ENCODE measurements at regions not wholly inside any gene's neighbourhood (a gene's known extent, or its start where the extent isn't known, plus 50 kb on each side); places are given as distances from the start of the nearest gene placed in this dataset.

DNA sequence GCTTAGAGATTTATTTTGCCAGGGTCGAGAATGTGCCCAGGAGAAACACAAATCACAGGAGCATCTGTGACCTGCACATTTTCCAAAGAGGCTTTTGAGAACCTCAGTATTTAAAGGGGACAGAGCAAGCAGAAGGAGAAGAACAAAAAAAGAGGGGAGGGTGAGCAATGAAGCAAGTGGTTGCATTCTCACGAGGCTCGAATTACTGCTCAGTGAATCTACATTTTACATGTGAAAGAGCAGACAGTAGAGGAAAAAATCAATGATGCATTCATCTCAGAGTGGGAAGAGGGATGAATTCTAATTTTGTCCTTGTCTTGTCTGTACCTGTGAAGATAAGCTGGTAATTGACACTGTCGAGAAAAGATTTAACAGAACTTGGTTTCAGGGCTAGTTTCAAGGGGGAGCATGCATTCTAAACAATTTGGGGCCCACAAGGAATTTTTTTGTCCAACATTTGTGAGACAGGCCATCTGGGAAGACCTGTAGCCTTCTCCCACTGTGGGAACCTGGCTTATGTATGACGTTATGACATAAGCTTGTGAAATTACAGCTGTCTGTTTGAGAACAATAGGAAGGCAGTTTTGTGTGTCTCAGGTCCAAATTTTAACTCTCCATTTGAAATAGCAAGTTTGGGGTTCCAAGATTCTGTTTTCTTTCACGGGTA is 855.1 kb downstream of the SLITRK5 start:
- TF ChIP-seq, protein P1, sequence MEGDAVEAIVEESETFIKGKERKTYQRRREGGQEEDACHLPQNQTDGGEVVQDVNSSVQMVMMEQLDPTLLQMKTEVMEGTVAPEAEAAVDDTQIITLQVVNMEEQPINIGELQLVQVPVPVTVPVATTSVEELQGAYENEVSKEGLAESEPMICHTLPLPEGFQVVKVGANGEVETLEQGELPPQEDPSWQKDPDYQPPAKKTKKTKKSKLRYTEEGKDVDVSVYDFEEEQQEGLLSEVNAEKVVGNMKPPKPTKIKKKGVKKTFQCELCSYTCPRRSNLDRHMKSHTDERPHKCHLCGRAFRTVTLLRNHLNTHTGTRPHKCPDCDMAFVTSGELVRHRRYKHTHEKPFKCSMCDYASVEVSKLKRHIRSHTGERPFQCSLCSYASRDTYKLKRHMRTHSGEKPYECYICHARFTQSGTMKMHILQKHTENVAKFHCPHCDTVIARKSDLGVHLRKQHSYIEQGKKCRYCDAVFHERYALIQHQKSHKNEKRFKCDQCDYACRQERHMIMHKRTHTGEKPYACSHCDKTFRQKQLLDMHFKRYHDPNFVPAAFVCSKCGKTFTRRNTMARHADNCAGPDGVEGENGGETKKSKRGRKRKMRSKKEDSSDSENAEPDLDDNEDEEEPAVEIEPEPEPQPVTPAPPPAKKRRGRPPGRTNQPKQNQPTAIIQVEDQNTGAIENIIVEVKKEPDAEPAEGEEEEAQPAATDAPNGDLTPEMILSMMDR (IDR thresholded peaks at IDR 0.05; ENCODE audit: low read depth, low read length): no peak
- no peak overlapping the region for H3K4me3 ChIP-seq (ENCODE audit: low read depth, low read length)
- DNase-seq (ENCODE audit: low read depth, low spot score): no peak
- in situ Hi-C loops (cut with HindIII; ENCODE audit: low sequenced_read_pairs): no loop called here

DNA sequence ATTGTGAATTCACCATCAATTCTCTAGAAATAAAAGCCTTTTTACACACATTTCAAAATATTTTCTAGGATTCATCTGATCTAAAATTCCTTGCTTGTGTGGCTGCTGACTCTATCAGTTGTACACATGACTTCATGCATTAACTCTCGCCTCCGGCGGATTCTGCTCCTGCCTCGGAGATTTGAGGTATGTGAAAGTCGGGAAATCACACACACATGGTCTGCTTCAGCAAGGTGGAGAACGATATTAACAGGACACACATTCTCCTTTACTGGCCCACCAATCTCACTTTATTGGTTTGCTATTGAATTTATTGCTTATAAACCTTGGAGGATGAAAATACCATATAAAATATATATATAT is 855.7 kb downstream of the SLITRK5 start:
- TF ChIP-seq, protein P1 (IDR thresholded peaks at IDR 0.05; ENCODE audit: low read depth, low read length): no peak
- no peak for DNase-seq (ENCODE audit: low read depth, low spot score)
- in situ Hi-C loops (cut with HindIII; ENCODE audit: low sequenced_read_pairs): no loop called here
- H3K4me3 ChIP-seq (ENCODE audit: low read depth, low read length): no peak overlapping the region

DNA sequence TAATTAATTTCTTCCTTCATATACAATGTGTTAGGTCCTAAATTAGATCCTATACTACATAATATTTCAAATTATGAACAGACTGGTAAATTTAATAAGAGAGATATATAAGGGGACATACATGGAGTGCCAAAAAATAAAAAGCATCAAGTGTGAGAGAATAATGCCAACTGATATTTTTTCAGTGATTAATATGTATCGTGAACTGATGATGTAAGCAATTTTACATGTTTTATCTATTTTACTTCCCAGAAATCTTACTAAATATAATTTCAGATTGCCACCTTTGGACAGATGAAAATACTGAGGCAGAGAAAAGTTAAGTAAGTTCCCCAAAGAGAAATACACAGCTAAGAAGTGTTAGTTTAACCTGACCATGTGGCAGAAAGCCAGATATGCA is 870.8 kb downstream of the SLITRK5 start:
- DNase-seq (ENCODE audit: low read depth, low spot score): no peak
- TF ChIP-seq, protein P1 (IDR thresholded peaks at IDR 0.05; ENCODE audit: low read depth, low read length): no peak
- no peak overlapping the region for H3K4me3 ChIP-seq (ENCODE audit: low read depth, low read length)
- in situ Hi-C loops (cut with HindIII; ENCODE audit: low sequenced_read_pairs): no loop called here

DNA sequence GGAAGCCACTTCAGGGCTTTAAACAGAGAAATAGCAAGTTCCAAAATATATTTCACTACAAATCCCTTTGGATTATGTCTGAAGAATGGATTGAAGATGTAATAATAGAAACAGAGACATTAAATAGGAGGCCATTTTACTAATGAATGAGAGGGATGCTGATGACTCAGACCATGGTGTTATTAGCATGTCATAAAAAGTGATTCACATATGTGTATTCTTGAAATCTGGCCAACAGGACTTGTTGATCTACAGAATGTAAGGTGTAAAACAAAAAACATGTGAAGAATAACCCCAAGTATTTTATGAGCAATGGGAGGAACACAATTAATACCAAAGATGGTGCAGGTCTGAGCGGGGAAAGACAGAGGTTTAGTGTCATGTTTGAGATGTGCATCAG is 873.7 kb downstream of the SLITRK5 start:
- H3K4me3 ChIP-seq (ENCODE audit: low read depth, low read length): no peak overlapping the region
- TF ChIP-seq, protein P1 (IDR thresholded peaks at IDR 0.05; ENCODE audit: low read depth, low read length): no peak
- no peak for DNase-seq (ENCODE audit: low read depth, low spot score)
- in situ Hi-C loops (cut with HindIII; ENCODE audit: low sequenced_read_pairs): no loop called here

DNA sequence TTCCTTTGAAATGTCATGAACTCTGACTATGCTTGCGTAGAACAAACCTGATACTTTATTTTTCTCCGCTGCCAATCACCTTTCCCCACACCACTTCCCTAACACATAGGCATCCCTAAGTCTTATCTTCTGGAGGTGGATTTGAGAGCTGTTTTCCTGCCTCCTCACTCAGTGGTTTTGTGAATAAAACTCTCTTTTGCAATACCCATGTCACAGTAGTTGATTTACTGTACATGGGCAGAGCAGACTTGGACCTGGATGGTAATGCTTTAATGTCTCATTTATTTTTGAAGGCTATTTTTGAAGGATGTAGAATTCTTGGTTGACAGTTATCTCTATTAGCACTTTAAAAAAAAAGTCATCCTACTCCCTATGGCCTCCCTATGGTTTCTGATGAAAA is 881.8 kb downstream of the SLITRK5 start:
- no peak for DNase-seq (ENCODE audit: low read depth, low spot score)
- no peak overlapping the region for H3K4me3 ChIP-seq (ENCODE audit: low read depth, low read length)
- in situ Hi-C loops (cut with HindIII; ENCODE audit: low sequenced_read_pairs): no loop called here
- TF ChIP-seq, protein P1 (IDR thresholded peaks at IDR 0.05; ENCODE audit: low read depth, low read length): no peak

DNA sequence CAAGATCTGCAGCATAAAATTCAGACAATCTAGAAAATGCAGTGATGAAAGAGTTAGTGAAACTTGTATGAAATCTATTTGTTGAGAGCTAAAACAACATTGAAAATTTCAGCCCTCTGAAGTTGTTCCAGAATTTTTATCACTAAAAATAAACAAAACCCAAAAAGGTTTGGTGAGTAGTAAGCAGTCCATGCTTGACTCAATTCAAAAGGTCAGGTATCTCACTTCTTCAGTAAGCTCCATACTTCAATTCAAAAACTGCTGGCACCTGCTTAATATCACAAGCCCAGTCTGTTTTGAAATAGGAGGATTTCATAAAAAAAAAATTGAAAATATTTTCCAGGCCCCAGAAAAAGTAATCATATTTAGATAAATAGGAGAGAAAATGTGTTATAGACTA is 894.4 kb downstream of the SLITRK5 start:
- H3K4me3 ChIP-seq (ENCODE audit: low read depth, low read length): no peak overlapping the region
- TF ChIP-seq, protein P1 (IDR thresholded peaks at IDR 0.05; ENCODE audit: low read depth, low read length): no peak
- in situ Hi-C loops (cut with HindIII; ENCODE audit: low sequenced_read_pairs): no loop called here
- DNase-seq (ENCODE audit: low read depth, low spot score): no peak

Data from astrocyte of the spinal cord (primary cell).